KMS-11 (cell line): ENCODE measurements at regions not wholly inside any gene's neighbourhood (a gene's known extent, or its start where the extent isn't known, plus 50 kb on each side); places are given as distances from the start of the nearest gene placed in this dataset.

ENCODE experiments used
- H2AFZ ChIP-seq: fragments of 200-600 bp; sonication (generic); 2 replicates; pipeline ENCODE4 v1.6.1; 2016; ENCODE audit warnings: antibody characterized with exemption, mixed run types, low read depth
- H3K27ac ChIP-seq: fragments of 200-600 bp; sonication (generic); 2 replicates; pipeline ENCODE4 v1.6.1; 2016; ENCODE audit warnings: mild to moderate bottlenecking, mixed run types
- H3K27me3 ChIP-seq: fragments of 200-600 bp; sonication (generic); 2 replicates; pipeline ENCODE4 v1.6.1; 2017; ENCODE audit warnings: mild to moderate bottlenecking, low read depth, mixed run types, moderate library complexity; ENCODE audit not compliant: insufficient read depth
- H3K36me3 ChIP-seq: fragments of 200-600 bp; sonication (generic); 2 replicates; pipeline ENCODE4 v1.6.1; 2017; ENCODE audit warnings: mild to moderate bottlenecking, mixed run types; ENCODE audit not compliant: insufficient read depth
- H3K4me1 ChIP-seq: fragments of 200-600 bp; sonication (generic); 2 replicates; pipeline ENCODE4 v1.6.1; 2016; ENCODE audit warnings: mild to moderate bottlenecking, low read depth, mixed run types; ENCODE audit not compliant: poor library complexity, severe bottlenecking
- H3K4me2 ChIP-seq: fragments of 200-600 bp; sonication (generic); 2 replicates; pipeline ENCODE4 v1.7.0; 2016; ENCODE audit warnings: mild to moderate bottlenecking, mixed run types
- H3K4me3 ChIP-seq: fragments of 200-600 bp; sonication (generic); IDR thresholded peaks from 2 replicates; pipeline ENCODE4 v1.6.1; 2017; ENCODE audit warnings: low read depth, low read length, mixed read lengths; ENCODE audit not compliant: insufficient read depth
- H3K79me2 ChIP-seq: fragments of 200-600 bp; sonication (generic); 2 replicates; pipeline ENCODE4 v1.6.1; 2016; ENCODE audit warnings: low read depth, mixed run types; ENCODE audit not compliant: insufficient read depth
- H3K9ac ChIP-seq: fragments of 200-600 bp; sonication (generic); 2 replicates; pipeline ENCODE4 v1.6.1; 2016; ENCODE audit warnings: mild to moderate bottlenecking, mixed run types
- H4K20me1 ChIP-seq: fragments of 200-600 bp; sonication (generic); 2 replicates; pipeline ENCODE4 v1.6.1; 2016; ENCODE audit warnings: mild to moderate bottlenecking, mixed run types; ENCODE audit not compliant: insufficient read depth
- CTCF ChIP-seq: fragments of 200-600 bp; sonication (generic); conservative IDR thresholded peaks from 2 replicates; pipeline ENCODE4 v1.6.1; 2017; ENCODE audit warnings: low read depth, mild to moderate bottlenecking, antibody characterized with exemption, low read length, moderate library complexity, mixed read lengths

- H3K4me3 ChIP-seq = no peak overlapping the region
- no peaks in the 10 kb centered on the region for H3K36me3 ChIP-seq
- H3K4me2 ChIP-seq = no peak overlapping the region
- no peaks in the 10 kb centered on the region for H3K79me2 ChIP-seq
- H3K27me3 ChIP-seq = no peaks in the 10 kb centered on the region
- no peaks in the 10 kb centered on the region for H4K20me1 ChIP-seq
- H2AFZ ChIP-seq = no peak overlapping the region
- H3K4me1 ChIP-seq = no peaks in the 10 kb centered on the region
- no peak overlapping the region for H3K9ac ChIP-seq
- no peak overlapping the region for H3K27ac ChIP-seq
- no peak for TF ChIP-seq CTCF
These were observed 203.1 kb upstream of the ANKH start for GRCh38 chr5:15074651-15075050.

GRCh38 chr5:15073453-15073852 is 201.9 kb upstream of the ANKH start:
- no peak overlapping the region for H3K27ac ChIP-seq
- no peaks in the 10 kb centered on the region for H3K36me3 ChIP-seq
- H3K79me2 ChIP-seq = no peaks in the 10 kb centered on the region
- H3K4me2 ChIP-seq = no peak overlapping the region
- H3K27me3 ChIP-seq = no peaks in the 10 kb centered on the region
- no peak for TF ChIP-seq CTCF
- H2AFZ ChIP-seq = no peak overlapping the region
- no peaks in the 10 kb centered on the region for H4K20me1 ChIP-seq
- H3K4me1 ChIP-seq = no peaks in the 10 kb centered on the region
- no peak overlapping the region for H3K4me3 ChIP-seq
- H3K9ac ChIP-seq = no peak overlapping the region

GRCh38 chr5:15070907-15071306 is 199.3 kb upstream of the ANKH start:
- no peak overlapping the region for H3K27ac ChIP-seq
- H4K20me1 ChIP-seq = no peaks in the 10 kb centered on the region
- no peak overlapping the region for H3K9ac ChIP-seq
- H3K27me3 ChIP-seq = no peaks in the 10 kb centered on the region
- TF ChIP-seq CTCF = no peak
- H3K36me3 ChIP-seq = no peaks in the 10 kb centered on the region
- no peak overlapping the region for H3K4me2 ChIP-seq
- no peaks in the 10 kb centered on the region for H3K79me2 ChIP-seq
- no peaks in the 10 kb centered on the region for H3K4me1 ChIP-seq
- no peak overlapping the region for H3K4me3 ChIP-seq
- H2AFZ ChIP-seq = no peak overlapping the region

GRCh38 chr5:15069407-15069905 is 197.9 kb upstream of the ANKH start:
- TF ChIP-seq CTCF = no peak
- H4K20me1 ChIP-seq = no peaks in the 10 kb centered on the region
- no peaks in the 10 kb centered on the region for H3K36me3 ChIP-seq
- H3K9ac ChIP-seq = no peak overlapping the region
- no peaks in the 10 kb centered on the region for H3K4me1 ChIP-seq
- no peak overlapping the region for H3K4me2 ChIP-seq
- no peak overlapping the region for H2AFZ ChIP-seq
- no peak overlapping the region for H3K4me3 ChIP-seq
- H3K27ac ChIP-seq = no peak overlapping the region
- no peaks in the 10 kb centered on the region for H3K79me2 ChIP-seq
- H3K27me3 ChIP-seq = no peaks in the 10 kb centered on the region

GRCh38 chr5:15065091-15065490 is 193.5 kb upstream of the ANKH start:
- Histone ChIP-seq H3K36me3 (no peaks in the 10 kb centered on the region), H2AFZ (no peak overlapping the region), H3K4me3 (no peak overlapping the region), H3K79me2 (no peaks in the 10 kb centered on the region), H3K9ac (no peak overlapping the region), H3K27me3 (no peaks in the 10 kb centered on the region), H3K27ac (no peak overlapping the region), H3K4me1 (no peaks in the 10 kb centered on the region), H4K20me1 (no peaks in the 10 kb centered on the region), H3K4me2 (no peak overlapping the region)
- no peak for TF ChIP-seq CTCF
